BJ (cell line): ENCODE measurements at regions not wholly inside any gene's neighbourhood (a gene's known extent, or its start where the extent isn't known, plus 50 kb on each side); places are given as distances from the start of the nearest gene placed in this dataset.
"Not testable (repeated sequence)": the region's sequence is repeated elsewhere in the genome, so short reads cannot be mapped to it uniquely, and the experiment has no call there.

Experiments
- CTCF ChIA-PET: fragments of 350-600 bp; formaldehyde crosslinking; extraction: SDS; loops from one replicate; lab custom pipeline; 2021; ENCODE audit warnings: antibody characterized with exemption, inconsistent platforms; lab: Yijun Ruan, JAX
- POLR2A ChIA-PET: fragments of 300-600 bp; sonication (Branson Sonifier 250); formaldehyde crosslinking; extraction: SDS; loops from one replicate; lab custom pipeline; 2021; ENCODE audit warnings: antibody characterized with exemption; lab: Charles Lee
- DNase-seq: peaks from one replicate; pipeline ENCODE4 v3.0.0-alpha.2; 2011; ENCODE audit warnings: low read depth
- H3K27me3 ChIP-seq: 2 replicates; pipeline ENCODE4 v1.6.0; 2011; ENCODE audit warnings: low read length; ENCODE audit not compliant: control insufficient read depth, insufficient read depth
- H3K36me3 ChIP-seq: 2 replicates; pipeline ENCODE4 v1.5.1; 2011; ENCODE audit warnings: low read length; ENCODE audit not compliant: control insufficient read depth, insufficient read depth
- H3K4me3 ChIP-seq: 2 replicates; pipeline ENCODE4 v1.5.1; 2011; ENCODE audit warnings: low read depth, mild to moderate bottlenecking, control low read depth, low read length
- TF ChIP-seq, protein P1 (sequence below): IDR thresholded peaks from 2 replicates; pipeline ENCODE4 v1.5.1; 2011; ENCODE audit warnings: low read depth, mild to moderate bottlenecking, control low read depth, inconsistent platforms, low read length, moderate library complexity; ENCODE audit not compliant: insufficient read depth

DNA sequence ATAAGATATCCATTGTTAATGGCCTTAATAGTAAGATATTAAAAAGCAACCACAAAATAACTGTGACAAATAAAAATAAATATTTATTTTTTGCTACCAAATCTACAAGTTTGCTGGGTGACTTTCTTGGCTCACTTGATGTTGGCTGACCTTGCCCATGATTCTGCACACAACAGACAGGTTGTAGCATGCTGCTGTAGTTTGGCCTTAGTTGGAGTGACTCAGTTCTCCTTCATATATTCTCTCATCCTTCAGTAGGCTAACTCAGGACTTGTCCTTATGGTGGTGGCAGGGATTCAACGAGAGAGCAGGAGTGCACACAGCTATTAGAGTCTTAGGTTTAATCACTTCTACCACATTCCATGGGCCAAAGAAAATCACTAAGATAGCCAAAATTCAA, 437.9 kb downstream of the MRPL39 start:
- Histone ChIP-seq H3K4me3 (no peak overlapping the region), H3K36me3 (no peaks in the 10 kb centered on the region), H3K27me3 (no peaks in the 10 kb centered on the region)
- DNase-seq: no peak
- POLR2A ChIA-PET: no interaction called here
- CTCF ChIA-PET: no interaction called here
- TF ChIP-seq, protein P1, sequence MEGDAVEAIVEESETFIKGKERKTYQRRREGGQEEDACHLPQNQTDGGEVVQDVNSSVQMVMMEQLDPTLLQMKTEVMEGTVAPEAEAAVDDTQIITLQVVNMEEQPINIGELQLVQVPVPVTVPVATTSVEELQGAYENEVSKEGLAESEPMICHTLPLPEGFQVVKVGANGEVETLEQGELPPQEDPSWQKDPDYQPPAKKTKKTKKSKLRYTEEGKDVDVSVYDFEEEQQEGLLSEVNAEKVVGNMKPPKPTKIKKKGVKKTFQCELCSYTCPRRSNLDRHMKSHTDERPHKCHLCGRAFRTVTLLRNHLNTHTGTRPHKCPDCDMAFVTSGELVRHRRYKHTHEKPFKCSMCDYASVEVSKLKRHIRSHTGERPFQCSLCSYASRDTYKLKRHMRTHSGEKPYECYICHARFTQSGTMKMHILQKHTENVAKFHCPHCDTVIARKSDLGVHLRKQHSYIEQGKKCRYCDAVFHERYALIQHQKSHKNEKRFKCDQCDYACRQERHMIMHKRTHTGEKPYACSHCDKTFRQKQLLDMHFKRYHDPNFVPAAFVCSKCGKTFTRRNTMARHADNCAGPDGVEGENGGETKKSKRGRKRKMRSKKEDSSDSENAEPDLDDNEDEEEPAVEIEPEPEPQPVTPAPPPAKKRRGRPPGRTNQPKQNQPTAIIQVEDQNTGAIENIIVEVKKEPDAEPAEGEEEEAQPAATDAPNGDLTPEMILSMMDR: no peak

DNA sequence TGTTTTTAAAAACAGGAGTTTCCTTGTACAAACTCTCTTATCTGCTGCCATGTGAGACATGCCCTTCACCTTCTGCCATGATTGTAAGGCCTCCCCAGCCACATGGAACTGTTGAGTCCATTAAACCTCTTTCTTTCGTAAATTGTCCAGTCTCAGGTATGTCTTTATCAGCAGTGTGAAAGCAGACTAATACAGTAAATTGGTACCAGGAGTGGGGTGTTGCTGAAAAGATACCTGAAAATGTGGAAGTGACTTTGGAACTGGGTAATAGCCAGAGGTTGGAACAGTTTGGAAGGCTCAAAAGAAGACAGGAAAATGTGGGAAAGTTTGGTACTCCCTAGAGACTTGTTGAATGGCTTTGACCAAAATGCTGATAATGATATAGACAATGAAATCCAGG, 440.4 kb downstream of the MRPL39 start:
- POLR2A ChIA-PET, H3K36me3 ChIP-seq: not testable (repeated sequence)
- CTCF ChIA-PET: interaction anchor here (0.6 kb wide), 1 partner anchor 14 kb away, joined by 3 read pairs; no protein-coding TSS in a partner anchor

DNA sequence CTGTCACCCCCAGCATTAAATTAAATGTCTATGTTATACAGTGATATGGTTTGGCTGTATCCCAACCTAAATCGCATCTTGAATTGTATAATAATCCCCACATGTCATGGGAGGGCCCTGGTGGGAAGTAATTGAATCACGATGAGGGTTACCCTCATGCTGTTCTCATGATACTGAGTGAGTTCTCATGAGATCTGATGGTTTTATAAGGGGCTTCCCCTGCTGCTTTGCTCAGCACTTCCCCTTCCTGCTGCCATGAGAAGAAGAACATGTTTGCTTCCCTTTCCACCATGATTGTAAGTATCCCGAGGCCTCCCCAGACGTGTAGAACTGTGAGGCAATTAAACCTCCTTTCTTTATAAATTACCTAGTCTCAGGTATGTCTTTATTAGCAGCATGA, 445.7 kb downstream of the MRPL39 start:
- DNase-seq: no peak
- Histone ChIP-seq H3K4me3 (no peak overlapping the region), H3K27me3 (no peaks in the 10 kb centered on the region), H3K36me3 (no peaks in the 10 kb centered on the region)
- TF ChIP-seq, protein P1: no peak
- CTCF ChIA-PET: no interaction called here
- POLR2A ChIA-PET: no interaction called here

More for the DNA sequence above, 440.4 kb downstream of the MRPL39 start:
- not testable (repeated sequence) for H3K4me3 ChIP-seq, H3K27me3 ChIP-seq, DNase-seq

DNA sequence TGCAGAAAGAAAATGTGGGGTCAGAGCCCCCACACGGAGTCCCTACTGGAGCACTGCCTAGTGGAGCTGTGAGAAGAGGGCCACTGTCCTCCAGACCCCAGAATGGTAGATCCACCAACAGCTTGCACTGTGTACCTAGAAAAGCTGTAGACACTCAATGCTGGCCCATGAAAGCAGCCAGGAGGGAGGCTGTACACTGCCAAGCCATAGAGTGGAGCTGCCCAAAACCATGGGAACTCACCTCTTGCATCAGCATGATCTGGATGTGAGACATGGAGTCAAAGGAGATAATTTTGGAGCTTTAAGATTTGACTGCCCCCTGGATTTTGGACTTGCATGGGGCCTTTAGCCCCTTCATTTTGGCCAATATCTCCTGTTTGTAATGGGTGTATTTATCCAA, 452.3 kb downstream of the MRPL39 start:
- H3K4me3 ChIP-seq, CTCF ChIA-PET, DNase-seq, H3K27me3 ChIP-seq, H3K36me3 ChIP-seq, POLR2A ChIA-PET: not testable (repeated sequence)

DNA sequence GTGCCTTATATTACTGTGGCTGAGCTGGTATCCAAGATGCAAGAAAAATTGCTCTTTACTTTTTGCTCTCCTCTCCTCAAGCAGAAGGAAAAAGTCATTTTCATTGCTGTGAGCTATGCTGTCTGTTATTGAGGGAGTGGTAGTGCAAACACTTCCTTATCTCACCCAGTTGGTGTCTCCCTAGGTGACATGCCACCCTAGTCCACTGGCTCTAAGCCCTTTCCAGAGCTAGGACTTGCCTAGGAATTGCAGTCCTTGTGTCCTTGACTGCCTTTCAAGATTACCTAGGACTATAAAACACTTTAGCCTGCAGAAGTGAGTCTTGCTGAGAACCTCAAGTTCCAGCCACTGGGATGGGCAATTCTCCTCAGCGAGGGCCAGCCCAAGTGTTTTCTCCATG, 458.3 kb downstream of the MRPL39 start:
- TF ChIP-seq, protein P1: no peak
- POLR2A ChIA-PET: no interaction called here
- CTCF ChIA-PET: no interaction called here
- no peak overlapping the region for H3K4me3 ChIP-seq
- H3K27me3 ChIP-seq: no peaks in the 10 kb centered on the region
- no peaks in the 10 kb centered on the region for H3K36me3 ChIP-seq
- DNase-seq: no peak

DNA sequence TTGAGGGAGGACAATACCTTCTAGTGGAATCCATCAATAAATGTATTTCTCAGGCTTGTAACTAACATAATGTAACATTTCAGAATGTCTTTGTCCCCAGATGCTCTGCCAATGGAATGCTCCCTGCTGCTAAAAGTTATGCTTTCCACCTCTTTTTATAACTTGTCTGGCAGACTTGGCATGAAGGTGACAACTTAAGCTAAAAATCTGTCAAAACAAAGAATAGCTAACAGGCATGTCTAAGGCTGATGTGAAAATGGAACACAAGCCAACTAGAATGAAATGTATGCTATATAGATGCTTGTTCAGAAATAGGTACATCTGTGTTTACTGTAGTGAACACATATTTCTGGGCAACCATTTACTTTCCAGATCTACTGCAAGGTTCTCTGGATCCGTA, 467.9 kb downstream of the MRPL39 start:
- POLR2A ChIA-PET: no interaction called here
- DNase-seq: no peak
- CTCF ChIA-PET: no interaction called here
- TF ChIP-seq, protein P1: no peak
- Histone ChIP-seq H3K27me3 (no peaks in the 10 kb centered on the region), H3K36me3 (no peaks in the 10 kb centered on the region), H3K4me3 (no peak overlapping the region)
